ENCODE measurements at regions not wholly inside any gene's neighbourhood (a gene's known extent, or its start where the extent isn't known, plus 50 kb on each side); places are given as distances from the start of the nearest gene placed in this dataset.

DNA sequence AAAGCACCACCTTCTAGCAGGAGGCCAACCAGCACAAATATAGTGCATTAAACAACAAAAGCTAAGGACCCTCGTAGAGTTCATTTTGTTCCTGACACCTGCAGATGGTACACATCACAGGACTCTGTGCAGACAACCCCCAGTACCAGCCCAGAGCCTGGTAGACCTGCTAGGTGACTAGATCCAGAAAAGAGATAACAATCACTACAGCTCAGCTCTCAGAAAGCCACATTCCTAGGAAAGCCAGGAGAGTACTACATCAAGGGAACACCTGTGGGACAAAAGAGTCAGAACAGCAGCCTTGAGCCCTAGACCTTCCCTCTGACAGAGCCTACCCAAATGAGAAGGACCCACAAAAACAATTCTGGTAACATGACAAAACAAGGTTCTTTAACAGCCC is 344.7 kb upstream of the PTBP2 start:
- WGBS, 2 donors = 48 to 56% methylated on average over 1 of the region's 1 CpG
- Histone ChIP-seq H3K36me3 (ENCODE audit: control insufficient read depth in 2 of 2, insufficient read depth in 2 of 2, low read length in 1 of 2) (no peaks in the 10 kb centered on the region), H3K9me3 (ENCODE audit: control insufficient read depth in 2 of 2, insufficient read depth in 1 of 2, low read depth in 1 of 2, low read length in 1 of 2) (no peaks in the 10 kb centered on the region), H3K27me3 (ENCODE audit: control insufficient read depth in 1 of 2, insufficient read depth in 2 of 2, low read length in 2 of 2) (no peaks in the 10 kb centered on the region), H3K4me3 (ENCODE audit: low read depth in 1 of 2, low read length in 2 of 2) (no peak overlapping the region), H3K4me1 (ENCODE audit: control insufficient read depth in 2 of 2, insufficient read depth in 2 of 2, low read length in 1 of 2) (no peaks in the 10 kb centered on the region), H3K27ac (ENCODE audit: low read depth in 2 of 2, low read length in 1 of 2) (no peak overlapping the region)

DNA sequence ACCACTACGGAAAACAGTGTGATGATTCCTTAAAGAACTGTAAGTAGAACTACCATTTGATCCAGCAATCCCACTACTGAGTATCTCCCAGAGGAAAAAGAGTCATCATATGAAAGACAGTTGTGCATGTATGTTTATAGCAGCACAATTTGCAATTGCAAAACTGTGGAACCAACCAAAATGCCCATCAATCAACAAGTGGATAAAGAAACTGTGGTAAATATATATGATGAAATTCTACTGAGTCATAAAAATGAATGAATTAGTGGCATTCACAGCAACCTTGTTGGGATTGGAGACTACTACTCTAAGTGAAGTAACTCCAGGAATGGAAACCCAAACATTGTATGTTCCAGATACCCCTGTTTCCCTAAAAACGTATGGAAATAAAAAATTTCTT is 337.0 kb upstream of the PTBP2 start:
- Histone ChIP-seq H3K9me3 (ENCODE audit: control insufficient read depth in 2 of 2, insufficient read depth in 1 of 2, low read depth in 1 of 2, low read length in 1 of 2) (no peaks in the 10 kb centered on the region), H3K36me3 (ENCODE audit: control insufficient read depth in 2 of 2, insufficient read depth in 2 of 2, low read length in 1 of 2) (no peaks in the 10 kb centered on the region), H3K4me3 (ENCODE audit: low read depth in 1 of 2, low read length in 2 of 2) (no peak overlapping the region), H3K27me3 (ENCODE audit: control insufficient read depth in 1 of 2, insufficient read depth in 2 of 2, low read length in 2 of 2) (no peaks in the 10 kb centered on the region), H3K4me1 (ENCODE audit: control insufficient read depth in 2 of 2, insufficient read depth in 2 of 2, low read length in 1 of 2) (no peaks in the 10 kb centered on the region), H3K27ac (ENCODE audit: low read depth in 2 of 2, low read length in 1 of 2) (no peak overlapping the region)
- 73 to 74% methylated on average over 2 of the region's 2 CpGs for WGBS, 2 donors

DNA sequence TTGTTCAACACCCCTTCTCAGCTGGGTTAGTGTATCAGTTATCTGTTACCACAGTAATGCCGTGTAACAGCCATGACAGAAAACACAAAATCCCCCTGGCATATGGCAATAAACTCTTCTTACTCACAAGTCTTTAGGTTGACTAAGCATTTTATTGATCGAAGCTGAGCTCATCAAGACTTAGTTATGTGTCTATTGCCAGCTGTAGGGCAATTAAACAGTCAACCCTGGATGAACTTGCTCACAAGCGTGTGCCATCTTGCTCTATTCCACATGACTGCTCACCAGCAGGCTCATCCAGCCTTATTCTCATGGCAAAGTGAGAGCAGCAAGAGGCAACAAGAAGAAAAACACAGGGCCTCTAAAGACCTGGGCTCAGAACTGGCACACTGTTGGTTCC is 333.8 kb upstream of the PTBP2 start:
- Histone ChIP-seq H3K36me3 (ENCODE audit: control insufficient read depth in 2 of 2, insufficient read depth in 2 of 2, low read length in 1 of 2) (no peaks in the 10 kb centered on the region), H3K4me1 (ENCODE audit: control insufficient read depth in 2 of 2, insufficient read depth in 2 of 2, low read length in 1 of 2) (no peaks in the 10 kb centered on the region), H3K9me3 (ENCODE audit: control insufficient read depth in 2 of 2, insufficient read depth in 1 of 2, low read depth in 1 of 2, low read length in 1 of 2) (no peaks in the 10 kb centered on the region), H3K27ac (ENCODE audit: low read depth in 2 of 2, low read length in 1 of 2) (peak overlapping the region in 1 of 2 donors; percentile 10), H3K4me3 (ENCODE audit: low read depth in 1 of 2, low read length in 2 of 2) (no peak overlapping the region), H3K27me3 (ENCODE audit: control insufficient read depth in 1 of 2, insufficient read depth in 2 of 2, low read length in 2 of 2) (no peaks in the 10 kb centered on the region)
- WGBS, 2 donors = 56 to 71% methylated on average over 3 of the region's 3 CpGs

DNA sequence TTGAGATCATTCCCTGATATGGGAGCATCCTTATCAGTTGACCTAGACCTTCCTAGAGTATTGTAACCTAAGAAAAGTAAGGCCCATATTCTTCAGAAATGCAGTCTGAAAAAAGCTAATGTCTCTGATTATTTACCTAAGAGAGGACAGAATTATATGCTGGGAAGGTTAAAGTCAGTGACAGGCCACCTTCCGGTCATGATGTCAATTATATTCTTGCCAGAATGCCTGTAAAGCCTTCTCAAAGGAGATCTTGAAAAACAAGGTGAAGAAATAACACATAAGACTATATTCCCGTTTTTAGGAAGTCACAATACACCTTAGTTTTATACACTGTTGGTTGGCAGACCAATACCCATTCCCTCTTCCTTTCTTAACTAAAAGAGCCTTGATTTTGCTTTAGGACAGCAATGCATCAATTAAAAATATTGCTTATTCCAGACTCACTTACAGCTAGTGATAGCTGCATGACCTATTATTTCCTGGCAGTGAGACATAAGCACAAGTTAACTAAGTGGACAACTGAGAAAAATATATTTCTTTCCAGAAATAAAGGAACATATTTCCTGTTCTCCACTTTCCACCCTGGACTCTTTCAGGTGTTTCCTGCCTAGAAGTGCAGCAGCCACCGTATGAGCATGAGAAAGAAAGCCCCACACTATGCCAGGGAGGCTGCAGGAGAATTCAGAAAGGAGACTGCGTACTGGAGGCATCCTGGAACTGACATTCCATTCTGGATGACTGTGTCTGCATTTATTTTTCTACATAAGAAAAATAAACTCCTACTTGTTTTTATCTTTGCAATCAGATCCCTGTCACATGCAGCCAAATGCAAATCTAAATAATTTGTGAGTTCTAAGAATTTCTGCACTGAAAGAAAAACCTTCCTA is 332.9 kb upstream of the PTBP2 start:
- Histone ChIP-seq H3K4me3 (ENCODE audit: low read depth in 1 of 2, low read length in 2 of 2) (no peak overlapping the region), H3K4me1 (ENCODE audit: control insufficient read depth in 2 of 2, insufficient read depth in 2 of 2, low read length in 1 of 2) (no peaks in the 10 kb centered on the region), H3K36me3 (ENCODE audit: control insufficient read depth in 2 of 2, insufficient read depth in 2 of 2, low read length in 1 of 2) (no peaks in the 10 kb centered on the region), H3K27me3 (ENCODE audit: control insufficient read depth in 1 of 2, insufficient read depth in 2 of 2, low read length in 2 of 2) (no peaks in the 10 kb centered on the region), H3K9me3 (ENCODE audit: control insufficient read depth in 2 of 2, insufficient read depth in 1 of 2, low read depth in 1 of 2, low read length in 1 of 2) (no peaks in the 10 kb centered on the region), H3K27ac (ENCODE audit: low read depth in 2 of 2, low read length in 1 of 2) (no peak overlapping the region)
- 62 to 65% methylated on average over 4 of the region's 4 CpGs for WGBS, 2 donors

DNA sequence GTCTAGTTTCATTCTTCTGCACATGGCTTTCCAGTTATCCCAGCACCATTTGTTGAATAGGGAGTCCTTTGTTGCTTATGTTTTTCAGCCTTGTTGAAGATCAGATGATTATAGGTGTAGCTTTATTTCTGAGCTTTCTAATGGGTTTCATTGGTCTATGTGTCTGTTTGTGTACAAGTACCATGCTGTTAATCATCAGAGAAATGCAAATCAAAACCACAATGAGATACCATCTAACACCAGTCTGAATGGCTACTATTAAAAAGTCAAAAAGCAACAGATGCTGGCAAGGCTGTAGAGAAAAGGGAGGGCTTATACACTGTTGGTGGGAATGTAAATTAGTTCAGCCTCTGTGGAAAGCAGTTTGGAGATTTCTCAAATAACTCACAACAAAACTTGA is 321.5 kb upstream of the PTBP2 start:
- Histone ChIP-seq H3K27me3 (ENCODE audit: control insufficient read depth in 1 of 2, insufficient read depth in 2 of 2, low read length in 2 of 2) (no peaks in the 10 kb centered on the region), H3K4me1 (ENCODE audit: control insufficient read depth in 2 of 2, insufficient read depth in 2 of 2, low read length in 1 of 2) (no peaks in the 10 kb centered on the region), H3K9me3 (ENCODE audit: control insufficient read depth in 2 of 2, insufficient read depth in 1 of 2, low read depth in 1 of 2, low read length in 1 of 2) (no peaks in the 10 kb centered on the region), H3K27ac (ENCODE audit: low read depth in 2 of 2, low read length in 1 of 2) (no peak overlapping the region), H3K4me3 (ENCODE audit: low read depth in 1 of 2, low read length in 2 of 2) (no peak overlapping the region), H3K36me3 (ENCODE audit: control insufficient read depth in 2 of 2, insufficient read depth in 2 of 2, low read length in 1 of 2) (no peaks in the 10 kb centered on the region)

DNA sequence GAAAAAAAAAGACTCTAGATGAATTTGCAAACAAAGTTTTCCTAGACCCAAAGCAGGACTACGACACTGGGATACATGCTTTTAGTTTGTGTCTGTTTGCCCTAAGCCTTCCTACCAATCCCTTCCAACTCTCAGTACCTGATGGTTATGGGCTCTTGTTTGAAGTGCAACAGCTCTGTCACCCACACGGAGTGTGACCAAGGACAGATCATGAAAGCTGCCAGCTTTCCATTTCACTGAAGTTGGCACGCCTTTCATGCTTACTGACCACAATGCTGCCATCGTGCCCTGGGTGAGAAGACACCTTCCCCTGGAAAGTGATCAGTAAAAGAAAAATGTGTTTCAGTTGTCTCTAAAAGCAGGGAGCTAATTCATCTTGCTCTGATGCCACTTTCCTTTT is 312.5 kb upstream of the PTBP2 start:
- Histone ChIP-seq H3K27ac (ENCODE audit: low read depth in 2 of 2, low read length in 1 of 2) (no peak overlapping the region), H3K4me3 (ENCODE audit: low read depth in 1 of 2, low read length in 2 of 2) (no peak overlapping the region), H3K9me3 (ENCODE audit: control insufficient read depth in 2 of 2, insufficient read depth in 1 of 2, low read depth in 1 of 2, low read length in 1 of 2) (no peaks in the 10 kb centered on the region), H3K36me3 (ENCODE audit: control insufficient read depth in 2 of 2, insufficient read depth in 2 of 2, low read length in 1 of 2) (no peaks in the 10 kb centered on the region), H3K27me3 (ENCODE audit: control insufficient read depth in 1 of 2, insufficient read depth in 2 of 2, low read length in 2 of 2) (no peaks in the 10 kb centered on the region), H3K4me1 (ENCODE audit: control insufficient read depth in 2 of 2, insufficient read depth in 2 of 2, low read length in 1 of 2) (no peaks in the 10 kb centered on the region)
- WGBS, 2 donors = 59 to 68% methylated on average over 4 of the region's 4 CpGs

DNA sequence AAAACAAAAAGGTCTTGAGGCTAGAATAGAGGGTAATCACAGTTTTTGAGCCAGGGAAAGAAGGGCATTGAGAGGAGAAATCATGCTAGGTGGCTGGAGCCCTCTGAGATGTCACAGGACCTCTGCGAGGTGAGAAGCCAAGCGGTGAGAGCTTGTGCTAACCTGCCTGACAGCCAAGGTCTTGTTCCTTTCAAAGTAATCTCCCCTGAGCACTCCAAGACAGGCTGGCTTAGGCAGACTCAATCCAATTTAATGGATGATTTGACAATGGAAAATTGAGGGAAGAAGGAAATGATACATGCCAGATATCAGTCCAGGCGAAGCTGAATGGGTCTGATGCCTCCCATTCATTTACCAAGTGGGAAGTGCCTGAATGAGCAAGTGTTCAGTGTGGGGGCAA is 311.9 kb upstream of the PTBP2 start:
- H3K4me1 ChIP-seq (ENCODE audit: control insufficient read depth in 2 of 2, insufficient read depth in 2 of 2, low read length in 1 of 2) = peaks cover 0 to 2% of the 10 kb centered on the region in 2 donors
- 49 to 63% methylated on average over 3 of the region's 3 CpGs for WGBS, 2 donors
- H3K36me3 ChIP-seq (ENCODE audit: control insufficient read depth in 2 of 2, insufficient read depth in 2 of 2, low read length in 1 of 2) = no peaks in the 10 kb centered on the region
- no peaks in the 10 kb centered on the region for H3K27me3 ChIP-seq (ENCODE audit: control insufficient read depth in 1 of 2, insufficient read depth in 2 of 2, low read length in 2 of 2)
- no peak overlapping the region for H3K27ac ChIP-seq (ENCODE audit: low read depth in 2 of 2, low read length in 1 of 2)
- no peak overlapping the region for H3K4me3 ChIP-seq (ENCODE audit: low read depth in 1 of 2, low read length in 2 of 2)
- no peaks in the 10 kb centered on the region for H3K9me3 ChIP-seq (ENCODE audit: control insufficient read depth in 2 of 2, insufficient read depth in 1 of 2, low read depth in 1 of 2, low read length in 1 of 2)

DNA sequence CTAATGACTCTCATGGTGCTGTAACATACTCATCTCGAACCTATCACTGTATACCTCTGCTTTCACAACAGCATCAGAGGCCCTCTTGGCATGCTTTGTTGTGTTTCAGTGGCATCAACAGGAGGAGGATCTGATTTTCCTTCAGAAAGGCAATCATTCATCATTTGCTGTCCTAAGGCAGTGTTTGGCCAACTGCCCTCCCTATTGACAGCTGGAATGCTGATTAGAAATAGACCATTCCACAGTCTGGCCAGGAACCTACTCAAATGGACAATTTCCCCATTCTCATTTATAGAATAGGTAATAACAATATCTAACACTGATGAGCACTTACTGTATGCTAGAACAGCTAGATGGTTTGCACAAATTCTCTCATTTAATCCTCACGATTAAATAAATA is 310.6 kb upstream of the PTBP2 start:
- Histone ChIP-seq H3K4me1 (ENCODE audit: control insufficient read depth in 2 of 2, insufficient read depth in 2 of 2, low read length in 1 of 2) (peaks cover 0 to 2% of the 10 kb centered on the region in 2 donors), H3K9me3 (ENCODE audit: control insufficient read depth in 2 of 2, insufficient read depth in 1 of 2, low read depth in 1 of 2, low read length in 1 of 2) (no peaks in the 10 kb centered on the region), H3K4me3 (ENCODE audit: low read depth in 1 of 2, low read length in 2 of 2) (no peak overlapping the region), H3K27ac (ENCODE audit: low read depth in 2 of 2, low read length in 1 of 2) (no peak overlapping the region), H3K36me3 (ENCODE audit: control insufficient read depth in 2 of 2, insufficient read depth in 2 of 2, low read length in 1 of 2) (no peaks in the 10 kb centered on the region), H3K27me3 (ENCODE audit: control insufficient read depth in 1 of 2, insufficient read depth in 2 of 2, low read length in 2 of 2) (no peaks in the 10 kb centered on the region)
- 59 to 82% methylated on average over 2 of the region's 2 CpGs for WGBS, 2 donors

DNA sequence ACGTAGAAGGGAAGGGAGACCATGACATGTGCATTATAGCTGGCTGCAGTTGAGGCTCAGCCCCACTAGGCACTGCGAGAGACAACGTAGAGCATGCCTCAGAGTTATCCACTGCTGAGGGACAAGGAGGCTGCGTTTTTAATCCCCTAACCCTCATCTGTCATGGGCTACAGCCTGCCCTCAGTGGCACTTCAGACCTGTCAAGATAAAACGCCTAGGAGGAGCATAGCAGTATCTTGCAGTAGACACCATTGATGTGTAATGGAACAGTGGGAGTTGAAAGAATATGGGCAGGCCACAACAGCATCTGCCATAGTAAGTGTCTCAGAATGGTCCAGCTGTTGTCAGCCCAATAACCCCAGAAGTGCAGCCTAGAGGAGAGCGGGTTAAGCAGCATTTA is 307.0 kb upstream of the PTBP2 start:
- H3K9me3 ChIP-seq (ENCODE audit: control insufficient read depth in 2 of 2, insufficient read depth in 1 of 2, low read depth in 1 of 2, low read length in 1 of 2) = no peaks in the 10 kb centered on the region
- H3K27me3 ChIP-seq (ENCODE audit: control insufficient read depth in 1 of 2, insufficient read depth in 2 of 2, low read length in 2 of 2) = no peaks in the 10 kb centered on the region
- H3K36me3 ChIP-seq (ENCODE audit: control insufficient read depth in 2 of 2, insufficient read depth in 2 of 2, low read length in 1 of 2) = no peaks in the 10 kb centered on the region
- 79 to 83% methylated on average over 6 of the region's 6 CpGs for WGBS, 2 donors
- peaks cover 0 to 2% of the 10 kb centered on the region in 2 donors for H3K4me1 ChIP-seq (ENCODE audit: control insufficient read depth in 2 of 2, insufficient read depth in 2 of 2, low read length in 1 of 2)
- H3K27ac ChIP-seq (ENCODE audit: low read depth in 2 of 2, low read length in 1 of 2) = no peak overlapping the region
- H3K4me3 ChIP-seq (ENCODE audit: low read depth in 1 of 2, low read length in 2 of 2) = no peak overlapping the region

DNA sequence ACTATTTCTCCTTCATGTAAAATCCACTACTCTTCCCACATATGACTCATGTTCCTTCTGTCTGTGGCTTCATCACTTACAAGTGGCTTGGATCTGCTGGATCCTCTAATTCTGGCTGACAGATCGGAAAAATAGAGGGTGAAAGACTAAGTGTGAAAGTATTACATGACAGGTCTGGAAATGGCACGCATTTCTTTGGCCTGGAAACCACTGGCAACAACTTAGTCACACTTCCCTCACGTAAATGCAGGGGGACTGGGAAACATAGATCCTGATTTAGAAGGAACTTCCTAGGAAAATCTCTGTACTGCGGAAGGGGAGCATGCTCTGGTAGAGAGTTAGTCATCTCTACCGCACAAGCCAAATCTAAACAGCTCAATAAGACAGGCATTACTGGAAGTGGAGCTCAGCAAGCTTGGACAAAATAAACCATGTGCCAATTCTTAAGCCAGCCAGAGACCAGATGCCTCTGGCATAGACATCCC is 305.4 kb upstream of the PTBP2 start:
- H3K27me3 ChIP-seq (ENCODE audit: control insufficient read depth in 1 of 2, insufficient read depth in 2 of 2, low read length in 2 of 2) = no peaks in the 10 kb centered on the region
- peak overlapping the region; percentile 41 to 76 for H3K27ac ChIP-seq (ENCODE audit: low read depth in 2 of 2, low read length in 1 of 2)
- H3K4me1 ChIP-seq (ENCODE audit: control insufficient read depth in 2 of 2, insufficient read depth in 2 of 2, low read length in 1 of 2) = peaks cover 0 to 2% of the 10 kb centered on the region in 2 donors
- no peaks in the 10 kb centered on the region for H3K36me3 ChIP-seq (ENCODE audit: control insufficient read depth in 2 of 2, insufficient read depth in 2 of 2, low read length in 1 of 2)
- no peak overlapping the region for H3K4me3 ChIP-seq (ENCODE audit: low read depth in 1 of 2, low read length in 2 of 2)
- H3K9me3 ChIP-seq (ENCODE audit: control insufficient read depth in 2 of 2, insufficient read depth in 1 of 2, low read depth in 1 of 2, low read length in 1 of 2) = no peaks in the 10 kb centered on the region
- 19 to 38% methylated on average over 5 of the region's 5 CpGs for WGBS, 2 donors

All from esophagus (tissue), 2 donors.